Osteoblast (primary cell): ENCODE measurements at regions not wholly inside any gene's neighbourhood (a gene's known extent, or its start where the extent isn't known, plus 50 kb on each side); places are given as distances from the start of the nearest gene placed in this dataset.

ENCODE experiments used
- DNase-seq: peaks from one replicate; pipeline ENCODE4 v3.0.0; 2011; ENCODE audit warnings: low spot score, mixed read lengths; ENCODE audit not compliant: insufficient read length; ENCODE audit errors: missing footprints
- H2AFZ ChIP-seq: 2 replicates; pipeline ENCODE4 v1.6.0; 2011; ENCODE audit warnings: mild to moderate bottlenecking, low read length
- H3K27ac ChIP-seq: 2 replicates; pipeline ENCODE4 v1.5.1; 2011; ENCODE audit warnings: mild to moderate bottlenecking, low read depth, low read length, moderate library complexity
- H3K27me3 ChIP-seq: 2 replicates; pipeline ENCODE4 v1.6.0; 2012; ENCODE audit warnings: mild to moderate bottlenecking, control low read depth, inconsistent platforms, low read length, moderate library complexity; ENCODE audit not compliant: insufficient read depth
- H3K36me3 ChIP-seq: 2 replicates; pipeline ENCODE4 v1.5.1; 2011; ENCODE audit warnings: mild to moderate bottlenecking, low read length, control low read depth, moderate library complexity; ENCODE audit not compliant: insufficient read depth
- H3K4me1 ChIP-seq: 2 replicates; pipeline ENCODE4 v1.5.1; 2011; ENCODE audit warnings: mild to moderate bottlenecking, low read length, control low read depth, moderate library complexity; ENCODE audit not compliant: insufficient read depth
- H3K4me2 ChIP-seq: 2 replicates; pipeline ENCODE4 v1.6.0; 2011; ENCODE audit warnings: mild to moderate bottlenecking, low read length; ENCODE audit not compliant: insufficient read depth
- H3K4me3 ChIP-seq: fragments of 200-600 bp; sonication (generic); 3 replicates; pipeline ENCODE4 v1.5.1; 2012; ENCODE audit warnings: mild to moderate bottlenecking, low read length, inconsistent platforms; ENCODE audit not compliant: insufficient read depth
- H3K79me2 ChIP-seq: 2 replicates; pipeline ENCODE4 v1.6.0; 2012; ENCODE audit warnings: mild to moderate bottlenecking, low read length, control low read depth, inconsistent platforms; ENCODE audit not compliant: insufficient read depth
- H3K9me3 ChIP-seq: 2 replicates; pipeline ENCODE4 v1.5.1; 2011; ENCODE audit warnings: low read depth, low read length, control low read depth
- H4K20me1 ChIP-seq: 2 replicates; pipeline ENCODE4 v1.6.0; 2012; ENCODE audit warnings: mild to moderate bottlenecking, low read length, control low read depth; ENCODE audit not compliant: insufficient read depth
- TF ChIP-seq, protein P1 (sequence below): IDR thresholded peaks from 2 replicates; pipeline ENCODE4 v1.5.1; 2011; ENCODE audit warnings: mild to moderate bottlenecking, low read depth, low read length, moderate library complexity; ENCODE audit errors: extremely low read depth

- Histone ChIP-seq H2AFZ (no peak overlapping the region), H3K4me1 (no peaks in the 10 kb centered on the region), H3K9me3 (peaks cover 3% of the 10 kb centered on the region), H3K79me2 (no peaks in the 10 kb centered on the region), H3K36me3 (no peaks in the 10 kb centered on the region), H3K4me3 (no peak overlapping the region), H4K20me1 (no peaks in the 10 kb centered on the region), H3K4me2 (no peak overlapping the region), H3K27ac (no peak overlapping the region), H3K27me3 (no peaks in the 10 kb centered on the region)
- TF ChIP-seq, protein P1, sequence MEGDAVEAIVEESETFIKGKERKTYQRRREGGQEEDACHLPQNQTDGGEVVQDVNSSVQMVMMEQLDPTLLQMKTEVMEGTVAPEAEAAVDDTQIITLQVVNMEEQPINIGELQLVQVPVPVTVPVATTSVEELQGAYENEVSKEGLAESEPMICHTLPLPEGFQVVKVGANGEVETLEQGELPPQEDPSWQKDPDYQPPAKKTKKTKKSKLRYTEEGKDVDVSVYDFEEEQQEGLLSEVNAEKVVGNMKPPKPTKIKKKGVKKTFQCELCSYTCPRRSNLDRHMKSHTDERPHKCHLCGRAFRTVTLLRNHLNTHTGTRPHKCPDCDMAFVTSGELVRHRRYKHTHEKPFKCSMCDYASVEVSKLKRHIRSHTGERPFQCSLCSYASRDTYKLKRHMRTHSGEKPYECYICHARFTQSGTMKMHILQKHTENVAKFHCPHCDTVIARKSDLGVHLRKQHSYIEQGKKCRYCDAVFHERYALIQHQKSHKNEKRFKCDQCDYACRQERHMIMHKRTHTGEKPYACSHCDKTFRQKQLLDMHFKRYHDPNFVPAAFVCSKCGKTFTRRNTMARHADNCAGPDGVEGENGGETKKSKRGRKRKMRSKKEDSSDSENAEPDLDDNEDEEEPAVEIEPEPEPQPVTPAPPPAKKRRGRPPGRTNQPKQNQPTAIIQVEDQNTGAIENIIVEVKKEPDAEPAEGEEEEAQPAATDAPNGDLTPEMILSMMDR = no peak
- DNase-seq = peak; percentile 15
Observed at GRCh38 chr20:55881204-55881603, 124.1 kb downstream of the CBLN4 start.

DNA sequence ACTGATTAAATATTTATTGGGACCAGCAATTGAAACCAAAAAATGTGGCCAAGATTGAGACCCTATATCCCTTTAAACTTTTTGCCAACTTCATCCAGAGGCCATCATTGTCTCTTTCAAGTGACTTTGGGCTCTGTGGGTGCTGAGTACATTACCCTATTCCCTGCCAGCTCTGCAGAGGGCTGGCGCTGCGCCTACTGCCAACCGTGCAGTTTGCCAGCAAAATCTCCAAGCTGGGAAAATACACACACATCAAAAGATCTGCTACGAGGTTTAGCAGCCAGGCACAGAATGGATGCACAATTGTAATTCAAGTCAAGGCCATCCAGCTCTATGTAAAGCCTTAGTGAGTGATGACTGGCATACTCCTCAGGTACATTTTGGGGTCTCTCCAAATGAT is 125.0 kb downstream of the CBLN4 start:
- H3K9me3 ChIP-seq = peaks cover 3% of the 10 kb centered on the region
- no peak overlapping the region for H3K27ac ChIP-seq
- H2AFZ ChIP-seq = no peak overlapping the region
- H3K27me3 ChIP-seq = no peaks in the 10 kb centered on the region
- TF ChIP-seq, protein P1 = no peak
- no peak for DNase-seq
- no peaks in the 10 kb centered on the region for H3K79me2 ChIP-seq
- no peak overlapping the region for H3K4me2 ChIP-seq
- H4K20me1 ChIP-seq = no peaks in the 10 kb centered on the region
- H3K4me3 ChIP-seq = no peak overlapping the region
- no peaks in the 10 kb centered on the region for H3K36me3 ChIP-seq
- no peaks in the 10 kb centered on the region for H3K4me1 ChIP-seq

- Histone ChIP-seq H3K4me1 (no peaks in the 10 kb centered on the region), H4K20me1 (no peaks in the 10 kb centered on the region), H2AFZ (no peak overlapping the region), H3K79me2 (no peaks in the 10 kb centered on the region), H3K27ac (no peak overlapping the region), H3K9me3 (no peaks in the 10 kb centered on the region), H3K4me2 (no peak overlapping the region), H3K27me3 (no peaks in the 10 kb centered on the region), H3K4me3 (no peak overlapping the region), H3K36me3 (no peaks in the 10 kb centered on the region)
- TF ChIP-seq, protein P1 = no peak
- no peak for DNase-seq
Observed at GRCh38 chr20:55855052-55855451, 150.3 kb downstream of the CBLN4 start.

- H3K4me3 ChIP-seq = no peak overlapping the region
- H3K4me2 ChIP-seq = no peak overlapping the region
- no peaks in the 10 kb centered on the region for H3K4me1 ChIP-seq
- H3K9me3 ChIP-seq = peaks cover under 1% of the 10 kb centered on the region
- H3K27me3 ChIP-seq = no peaks in the 10 kb centered on the region
- no peak for DNase-seq
- H4K20me1 ChIP-seq = no peaks in the 10 kb centered on the region
- H3K79me2 ChIP-seq = no peaks in the 10 kb centered on the region
- no peaks in the 10 kb centered on the region for H3K36me3 ChIP-seq
- H2AFZ ChIP-seq = no peak overlapping the region
- no peak overlapping the region for H3K27ac ChIP-seq
- TF ChIP-seq, protein P1 = no peak
Observed at GRCh38 chr20:55830121-55830827, 175.0 kb downstream of the CBLN4 start.
